Neural progenitor cell (in vitro differentiated cells): ENCODE measurements at regions not wholly inside any gene's neighbourhood (a gene's known extent, or its start where the extent isn't known, plus 50 kb on each side); places are given as distances from the start of the nearest gene placed in this dataset.

Source experiments
- DNase-seq: peaks from one replicate; pipeline ENCODE4 v3.0.0-alpha.2; 2016; ENCODE audit warnings: low spot score
- H2AFZ ChIP-seq: fragments of 200-600 bp; sonication (generic); replicated peaks from 2 replicates; pipeline ENCODE4 v1.6.1; 2016; ENCODE audit warnings: antibody characterized with exemption
- H3F3A ChIP-seq: fragments of 200-600 bp; sonication (generic); 2 replicates; pipeline ENCODE4 v1.6.1; 2016; ENCODE audit warnings: antibody characterized with exemption, low read depth
- H3K27ac ChIP-seq: fragments of 200-600 bp; sonication (generic); 2 replicates; pipeline ENCODE4 v1.5.1; 2016; ENCODE audit warnings: mild to moderate bottlenecking
- H3K27me3 ChIP-seq: fragments of 200-600 bp; sonication (generic); 2 replicates; pipeline ENCODE4 v1.6.1; 2016; ENCODE audit warnings: mild to moderate bottlenecking, moderate library complexity
- H3K36me3 ChIP-seq: fragments of 200-600 bp; sonication (generic); 2 replicates; pipeline ENCODE4 v1.5.1; 2016
- H3K4me1 ChIP-seq: fragments of 200-600 bp; sonication (generic); 2 replicates; pipeline ENCODE4 v1.6.1; 2016; ENCODE audit warnings: mixed run types
- H3K4me2 ChIP-seq: fragments of 200-600 bp; sonication (generic); 2 replicates; pipeline ENCODE4 v1.6.1; 2016
- H3K4me3 ChIP-seq: fragments of 200-600 bp; sonication (generic); 2 replicates; pipeline ENCODE4 v1.5.1; 2016
- H3K79me2 ChIP-seq: fragments of 200-600 bp; sonication (generic); 2 replicates; pipeline ENCODE4 v1.6.1; 2016; ENCODE audit warnings: low read depth
- H3K9ac ChIP-seq: fragments of 200-600 bp; sonication (generic); 2 replicates; pipeline ENCODE4 v1.6.1; 2016
- H3K9me3 ChIP-seq: fragments of 200-600 bp; sonication (generic); 2 replicates; pipeline ENCODE4 v1.5.1; 2016; ENCODE audit warnings: low read depth
- H4K20me1 ChIP-seq: fragments of 200-600 bp; sonication (generic); 2 replicates; pipeline ENCODE4 v1.6.1; 2016; ENCODE audit warnings: low read depth
- H3K27ac Mint-ChIP-seq: 3 replicates; pipeline ENCODE4 v1.8.0; 2021; ENCODE audit warnings: mixed read lengths
- H3K27me3 Mint-ChIP-seq: 2 replicates; pipeline ENCODE4 v1.8.0; 2022; ENCODE audit warnings: low read depth, mild to moderate bottlenecking, inconsistent platforms, moderate library complexity, mixed read lengths; ENCODE audit not compliant: insufficient read depth
- H3K36me3 Mint-ChIP-seq: 3 replicates; pipeline ENCODE4 v1.8.0; 2021; ENCODE audit warnings: mixed read lengths
- H3K4me1 Mint-ChIP-seq: 3 replicates; pipeline ENCODE4 v1.8.0; 2021; ENCODE audit warnings: mixed read lengths
- H3K4me3 Mint-ChIP-seq: 3 replicates; pipeline ENCODE4 v1.8.0; 2021; ENCODE audit warnings: mild to moderate bottlenecking, moderate library complexity, mixed read lengths
- H3K9me3 Mint-ChIP-seq: 3 replicates; pipeline ENCODE4 v1.8.0; 2020; ENCODE audit warnings: mixed read lengths
- CTCF ChIP-seq: fragments of 200-600 bp; sonication (generic); IDR thresholded peaks from 2 replicates; pipeline ENCODE4 v1.5.1; 2017; ENCODE audit warnings: antibody characterized with exemption, mild to moderate bottlenecking
- EZH2 ChIP-seq: fragments of 200-600 bp; sonication (generic); IDR thresholded peaks from 2 replicates; pipeline ENCODE4 v1.6.1; 2017; ENCODE audit warnings: antibody characterized with exemption, mild to moderate bottlenecking, moderate library complexity
- EZH2phosphoT487 ChIP-seq: fragments of 200-600 bp; sonication (generic); IDR thresholded peaks from 2 replicates; pipeline ENCODE4 v1.6.1; 2017; ENCODE audit warnings: antibody characterized with exemption

GRCh38 chr13:29905845-29906244 lies 55.4 kb upstream of the UBL3 start:
- Histone ChIP-seq H3K36me3 (no peaks in the 10 kb centered on the region), H3K4me3 (no peak overlapping the region), H3K4me1 (no peaks in the 10 kb centered on the region), H3K79me2 (no peaks in the 10 kb centered on the region), H2AFZ (no peak overlapping the region), H3F3A (no peaks in the 10 kb centered on the region), H4K20me1 (no peaks in the 10 kb centered on the region), H3K27me3 (no peaks in the 10 kb centered on the region), H3K9ac (no peak overlapping the region), H3K9me3 (no peaks in the 10 kb centered on the region), H3K4me2 (no peak overlapping the region), H3K27ac (no peak overlapping the region)
- Mint-ChIP-seq H3K9me3 (peaks cover 3% of the 10 kb centered on the region), H3K4me1 (peaks cover 15% of the 10 kb centered on the region), H3K27ac (no peak overlapping the region), H3K4me3 (no peak overlapping the region), H3K36me3 (no peaks in the 10 kb centered on the region), H3K27me3 (peaks cover 2% of the 10 kb centered on the region)
- TF ChIP-seq EZH2phosphoT487 = no peak
- TF ChIP-seq EZH2 = no peak
- no peak for TF ChIP-seq CTCF
- no peak for DNase-seq

GRCh38 chr13:29903996-29904395 lies 53.6 kb upstream of the UBL3 start:
- Histone ChIP-seq H2AFZ (no peak overlapping the region), H3K79me2 (no peaks in the 10 kb centered on the region), H3K4me3 (no peak overlapping the region), H3K4me2 (no peak overlapping the region), H3K4me1 (no peaks in the 10 kb centered on the region), H3F3A (no peaks in the 10 kb centered on the region), H3K9me3 (no peaks in the 10 kb centered on the region), H3K9ac (no peak overlapping the region), H3K36me3 (no peaks in the 10 kb centered on the region), H3K27ac (no peak overlapping the region), H3K27me3 (no peaks in the 10 kb centered on the region), H4K20me1 (no peaks in the 10 kb centered on the region)
- Mint-ChIP-seq H3K27ac (no peak overlapping the region), H3K36me3 (no peaks in the 10 kb centered on the region), H3K27me3 (peaks cover 4% of the 10 kb centered on the region), H3K4me3 (no peak overlapping the region), H3K4me1 (peaks cover 4% of the 10 kb centered on the region), H3K9me3 (peaks cover 5% of the 10 kb centered on the region)
- DNase-seq = no peak
- TF ChIP-seq EZH2 (no peak), CTCF (no peak), EZH2phosphoT487 (no peak)

- H3K4me2 ChIP-seq = no peak overlapping the region
- H3K9ac ChIP-seq = no peak overlapping the region
- peaks cover 4% of the 10 kb centered on the region for H3K4me1 Mint-ChIP-seq
- no peaks in the 10 kb centered on the region for H3K79me2 ChIP-seq
- H3K9me3 Mint-ChIP-seq = peaks cover 5% of the 10 kb centered on the region
- H3K4me3 ChIP-seq = no peak overlapping the region
- peaks cover 4% of the 10 kb centered on the region for H3K27me3 Mint-ChIP-seq
- H3K36me3 Mint-ChIP-seq = no peaks in the 10 kb centered on the region
- H3K27me3 ChIP-seq = no peaks in the 10 kb centered on the region
- no peaks in the 10 kb centered on the region for H3K4me1 ChIP-seq
- no peaks in the 10 kb centered on the region for H3K36me3 ChIP-seq
- no peak for DNase-seq
- no peak overlapping the region for H3K4me3 Mint-ChIP-seq
- no peaks in the 10 kb centered on the region for H4K20me1 ChIP-seq
- TF ChIP-seq CTCF = no peak
- no peak for TF ChIP-seq EZH2phosphoT487
- TF ChIP-seq EZH2 = no peak
- no peak overlapping the region for H2AFZ ChIP-seq
- H3F3A ChIP-seq = no peaks in the 10 kb centered on the region
- H3K27ac ChIP-seq = no peak overlapping the region
- no peaks in the 10 kb centered on the region for H3K9me3 ChIP-seq
- H3K27ac Mint-ChIP-seq = no peak overlapping the region
Measured at GRCh38 chr13:29903543-29903942, 53.1 kb upstream of the UBL3 start.
